Loucy (cell line): ENCODE measurements at regions not wholly inside any gene's neighbourhood (a gene's known extent, or its start where the extent isn't known, plus 50 kb on each side); places are given as distances from the start of the nearest gene placed in this dataset.
A peak's percentile ranks its signal among the peaks of the same experiment; 100 is the strongest.

Experiments used
- H2AFZ ChIP-seq: fragments of 200-600 bp; sonication (generic); 2 replicates; pipeline ENCODE4 v1.6.0; 2016; ENCODE audit warnings: antibody characterized with exemption, mild to moderate bottlenecking, low read length, moderate library complexity
- H3F3A ChIP-seq: fragments of 200-600 bp; 2 replicates; pipeline ENCODE4 v1.6.0; 2016; ENCODE audit warnings: antibody characterized with exemption, low read depth, mild to moderate bottlenecking
- H3K27me3 ChIP-seq: fragments of 200-600 bp; sonication (generic); 2 replicates; pipeline ENCODE4 v1.6.1; 2014; ENCODE audit warnings: low read length, mild to moderate bottlenecking; ENCODE audit not compliant: insufficient read depth, poor library complexity, severe bottlenecking
- H3K36me3 ChIP-seq: fragments of 200-600 bp; sonication (generic); 2 replicates; pipeline ENCODE4 v1.6.1; 2016; ENCODE audit warnings: low read length; ENCODE audit not compliant: insufficient read depth
- H3K4me1 ChIP-seq: fragments of 200-600 bp; sonication (generic); 2 replicates; pipeline ENCODE4 v1.5.1; 2014; ENCODE audit warnings: low read length, mild to moderate bottlenecking; ENCODE audit not compliant: insufficient read depth, poor library complexity, severe bottlenecking
- H3K4me2 ChIP-seq: fragments of 200-600 bp; sonication (generic); 2 replicates; pipeline ENCODE4 v1.6.0; 2014; ENCODE audit warnings: antibody characterized with exemption, low read length, low read depth, mild to moderate bottlenecking; ENCODE audit not compliant: poor library complexity, severe bottlenecking
- H3K4me3 ChIP-seq: fragments of 200-600 bp; sonication (generic); 2 replicates; pipeline ENCODE4 v1.5.1; 2014; ENCODE audit warnings: low read length, mild to moderate bottlenecking, mixed read lengths; ENCODE audit not compliant: poor library complexity, severe bottlenecking
- H3K79me2 ChIP-seq: fragments of 200-600 bp; sonication (generic); 2 replicates; pipeline ENCODE4 v1.6.1; 2014; ENCODE audit warnings: low read length; ENCODE audit not compliant: insufficient read depth
- H3K9ac ChIP-seq: fragments of 200-600 bp; sonication (generic); 2 replicates; pipeline ENCODE4 v1.6.0; 2014; ENCODE audit warnings: mild to moderate bottlenecking, low read depth, low read length, moderate library complexity; ENCODE audit not compliant: poor library complexity, severe bottlenecking
- H3K9me2 ChIP-seq: fragments of 200-600 bp; sonication (generic); replicated peaks from 2 replicates; pipeline ENCODE4 v1.6.1; 2016; ENCODE audit warnings: low read depth, low read length, mixed read lengths
- H3K9me3 ChIP-seq: fragments of 200-600 bp; sonication (generic); 2 replicates; pipeline ENCODE4 v1.6.1; 2014; ENCODE audit warnings: mild to moderate bottlenecking, antibody characterized with exemption, low read length, low read depth; ENCODE audit not compliant: insufficient read depth
- H4K20me1 ChIP-seq: fragments of 200-600 bp; sonication (generic); 2 replicates; pipeline ENCODE4 v1.6.0; 2014; ENCODE audit warnings: antibody characterized with exemption, low read length, mild to moderate bottlenecking; ENCODE audit not compliant: insufficient read depth, poor library complexity, severe bottlenecking
- CTCF ChIP-seq: fragments of 200-600 bp; sonication (generic); conservative IDR thresholded peaks from 2 replicates; pipeline ENCODE4 v1.5.1; 2014; ENCODE audit warnings: mild to moderate bottlenecking, antibody characterized with exemption, low read length
- EZH2phosphoT487 ChIP-seq: fragments of 200-600 bp; IDR thresholded peaks from 2 replicates; pipeline ENCODE4 v1.6.1; 2018; ENCODE audit warnings: antibody characterized with exemption, mild to moderate bottlenecking, moderate library complexity, borderline replicate concordance

DNA sequence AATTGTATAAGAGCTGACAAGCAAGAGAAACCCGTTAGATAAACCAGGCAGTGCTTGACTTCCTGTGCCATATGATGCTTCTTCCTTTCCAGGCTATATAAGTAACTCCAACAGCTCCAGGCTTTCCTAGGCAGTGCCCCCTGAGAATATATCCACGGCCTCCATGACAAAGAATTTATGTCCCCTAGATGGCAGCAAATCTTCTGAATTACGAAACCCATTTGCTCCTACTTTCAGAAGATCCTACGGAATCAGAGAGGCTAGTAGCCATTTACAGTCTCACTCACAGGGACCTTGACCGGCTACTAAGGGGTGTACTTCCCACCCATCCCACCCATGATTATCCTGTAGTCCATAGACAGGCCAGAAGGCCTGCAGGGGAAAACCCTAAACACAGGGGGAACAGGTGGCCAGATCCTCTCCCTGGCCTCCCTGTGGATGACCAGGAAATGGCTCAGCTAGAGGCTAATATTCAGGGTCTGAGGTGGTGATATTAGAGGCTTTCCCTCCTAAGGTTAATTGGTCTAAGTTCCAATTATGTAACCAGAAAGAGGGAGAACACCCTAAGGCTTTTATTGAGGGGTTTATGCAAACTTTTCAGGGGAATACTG is 77.2 kb upstream of the DCD start:
- Histone ChIP-seq H3K9ac (no peak overlapping the region), H3F3A (no peaks in the 10 kb centered on the region), H4K20me1 (no peaks in the 10 kb centered on the region), H3K36me3 (no peaks in the 10 kb centered on the region), H3K79me2 (no peaks in the 10 kb centered on the region), H3K9me3 (no peaks in the 10 kb centered on the region), H2AFZ (peak overlapping the region; percentile 42; the same call in 1 of the 2 replicates), H3K4me2 (no peak overlapping the region), H3K4me1 (peaks cover 8% of the 10 kb centered on the region), H3K4me3 (no peak overlapping the region), H3K9me2 (no peaks in the 10 kb centered on the region), H3K27me3 (no peaks in the 10 kb centered on the region)
- TF ChIP-seq CTCF (peak; percentile 62), EZH2phosphoT487 (no peak)

DNA sequence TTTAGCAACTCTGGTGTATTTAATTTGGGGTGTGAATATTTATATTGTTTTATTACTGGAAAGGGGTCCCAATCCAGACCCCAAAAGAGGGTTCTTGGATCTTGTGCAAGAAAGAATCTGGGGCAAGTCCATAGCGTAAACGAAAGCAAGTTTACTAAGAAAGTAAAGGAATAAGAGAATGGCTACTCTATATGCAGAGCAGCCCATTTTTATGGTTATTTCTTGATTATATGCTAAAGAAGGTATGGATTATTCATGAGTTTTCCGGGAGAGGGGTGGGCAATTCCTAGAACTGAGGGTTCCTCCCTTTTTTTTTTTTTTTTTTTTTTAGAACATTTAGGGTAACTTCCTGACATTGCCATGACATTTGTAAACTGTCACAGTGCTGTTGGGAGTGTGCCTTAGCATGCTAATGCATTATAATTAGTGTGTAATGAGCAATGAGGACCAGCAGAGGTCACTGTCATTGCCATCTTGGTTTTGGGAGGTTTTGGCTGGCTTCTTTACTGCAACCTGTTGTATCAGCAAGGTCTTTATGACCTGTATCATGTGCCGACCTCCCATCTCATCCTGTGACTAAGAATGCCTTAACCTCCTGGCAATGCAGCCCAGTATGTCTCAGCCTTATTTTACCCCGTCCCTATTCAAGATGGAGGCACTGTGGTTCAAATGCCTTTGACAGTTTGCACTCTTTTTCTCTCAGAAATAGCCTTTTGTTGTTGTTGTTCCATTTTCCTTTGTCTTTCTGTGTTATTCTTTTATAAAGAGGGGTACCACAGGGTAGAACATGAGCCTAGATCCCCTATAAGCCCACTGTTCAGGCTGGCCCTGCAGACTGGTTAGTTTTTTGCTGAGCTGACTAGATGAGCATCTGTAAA is 75.5 kb upstream of the DCD start:
- Histone ChIP-seq H3K4me1 (peaks cover 8% of the 10 kb centered on the region), H3F3A (no peaks in the 10 kb centered on the region), H3K4me2 (no peak overlapping the region), H4K20me1 (no peaks in the 10 kb centered on the region), H3K27me3 (no peaks in the 10 kb centered on the region), H3K9ac (no peak overlapping the region), H3K4me3 (no peak overlapping the region), H3K9me3 (no peaks in the 10 kb centered on the region), H3K36me3 (no peaks in the 10 kb centered on the region), H3K79me2 (no peaks in the 10 kb centered on the region), H2AFZ (peak overlapping the region; percentile 40), H3K9me2 (no peaks in the 10 kb centered on the region)
- TF ChIP-seq EZH2phosphoT487 (no peak), CTCF (peak; percentile 76)

DNA sequence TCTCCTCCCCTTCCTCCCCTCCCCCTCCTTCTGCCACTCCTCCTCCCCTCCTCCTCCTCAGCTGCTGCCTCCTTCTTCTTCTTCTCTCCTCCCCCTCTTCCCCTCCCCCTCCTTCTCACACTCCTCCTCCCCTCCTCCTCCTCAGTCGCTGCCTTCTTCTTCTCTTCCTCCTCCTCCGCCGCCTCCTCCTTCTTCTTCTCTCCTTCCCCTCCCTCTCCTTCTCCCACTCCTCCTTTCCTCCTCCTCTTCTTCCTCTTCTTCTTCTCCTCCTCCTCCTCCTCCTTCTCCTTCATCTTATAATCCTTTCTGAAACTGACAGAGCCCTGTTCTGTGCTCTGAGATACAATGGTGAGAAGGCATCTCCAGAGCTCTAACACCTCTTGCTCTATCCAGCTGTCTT is 73.1 kb upstream of the DCD start:
- no peaks in the 10 kb centered on the region for H3K27me3 ChIP-seq
- TF ChIP-seq EZH2phosphoT487 = no peak
- TF ChIP-seq CTCF = no peak
- no peaks in the 10 kb centered on the region for H3K79me2 ChIP-seq
- H3K9me3 ChIP-seq = no peaks in the 10 kb centered on the region
- no peak overlapping the region for H2AFZ ChIP-seq
- H3F3A ChIP-seq = no peaks in the 10 kb centered on the region
- no peaks in the 10 kb centered on the region for H3K9me2 ChIP-seq
- no peak overlapping the region for H3K9ac ChIP-seq
- H3K4me2 ChIP-seq = no peak overlapping the region
- H3K36me3 ChIP-seq = no peaks in the 10 kb centered on the region
- no peaks in the 10 kb centered on the region for H4K20me1 ChIP-seq
- peaks cover 8% of the 10 kb centered on the region for H3K4me1 ChIP-seq
- no peak overlapping the region for H3K4me3 ChIP-seq
